ENCODE measurements at regions not wholly inside any gene's neighbourhood (a gene's known extent, or its start where the extent isn't known, plus 50 kb on each side); places are given as distances from the start of the nearest gene placed in this dataset.

DNA sequence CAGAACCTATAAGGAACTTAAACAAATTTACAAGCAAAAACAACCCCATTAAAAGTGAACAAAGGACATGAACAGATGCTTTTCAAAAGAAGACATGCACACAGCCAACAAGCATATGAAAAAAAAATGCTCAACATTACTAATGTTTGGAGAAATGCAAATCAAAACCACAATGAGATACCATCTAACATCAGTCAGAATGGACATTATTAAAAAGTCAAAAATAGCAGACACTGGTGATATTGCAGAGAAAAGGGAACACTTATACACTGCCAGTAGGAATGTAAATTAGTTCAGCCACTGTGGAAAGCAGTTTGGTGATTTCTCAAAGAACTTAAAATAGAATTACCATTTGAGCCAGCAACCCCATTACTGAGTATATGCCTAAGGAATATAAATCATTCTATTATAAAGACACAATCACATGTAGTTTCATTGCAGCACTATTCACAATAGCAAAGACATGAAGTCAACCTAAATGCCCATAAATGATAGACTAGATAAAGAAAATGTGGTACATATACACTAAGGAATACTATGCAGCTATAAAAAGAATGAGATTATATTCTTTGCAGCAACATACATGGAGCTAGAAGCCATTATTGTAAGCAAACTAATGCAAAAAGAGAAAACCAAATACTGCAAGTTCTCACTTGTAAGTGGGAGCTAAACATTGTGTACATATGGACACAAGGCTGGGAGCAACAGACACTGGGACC, 1509.4 kb downstream of the TECRL start:
- TF ChIP-seq, protein P1, sequence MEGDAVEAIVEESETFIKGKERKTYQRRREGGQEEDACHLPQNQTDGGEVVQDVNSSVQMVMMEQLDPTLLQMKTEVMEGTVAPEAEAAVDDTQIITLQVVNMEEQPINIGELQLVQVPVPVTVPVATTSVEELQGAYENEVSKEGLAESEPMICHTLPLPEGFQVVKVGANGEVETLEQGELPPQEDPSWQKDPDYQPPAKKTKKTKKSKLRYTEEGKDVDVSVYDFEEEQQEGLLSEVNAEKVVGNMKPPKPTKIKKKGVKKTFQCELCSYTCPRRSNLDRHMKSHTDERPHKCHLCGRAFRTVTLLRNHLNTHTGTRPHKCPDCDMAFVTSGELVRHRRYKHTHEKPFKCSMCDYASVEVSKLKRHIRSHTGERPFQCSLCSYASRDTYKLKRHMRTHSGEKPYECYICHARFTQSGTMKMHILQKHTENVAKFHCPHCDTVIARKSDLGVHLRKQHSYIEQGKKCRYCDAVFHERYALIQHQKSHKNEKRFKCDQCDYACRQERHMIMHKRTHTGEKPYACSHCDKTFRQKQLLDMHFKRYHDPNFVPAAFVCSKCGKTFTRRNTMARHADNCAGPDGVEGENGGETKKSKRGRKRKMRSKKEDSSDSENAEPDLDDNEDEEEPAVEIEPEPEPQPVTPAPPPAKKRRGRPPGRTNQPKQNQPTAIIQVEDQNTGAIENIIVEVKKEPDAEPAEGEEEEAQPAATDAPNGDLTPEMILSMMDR (IDR thresholded peaks at IDR 0.05; ENCODE audit: insufficient read depth, low read depth, low read length, missing control alignments), result no peak
- DNase-seq (ENCODE audit: low read depth), result no peak
- no peak overlapping the region for H3K4me3 ChIP-seq (ENCODE audit: low read depth, low read length)

GRCh38 chr4:62898115-62898514, 1511.1 kb downstream of the TECRL start:
- TF ChIP-seq, protein P1 (IDR thresholded peaks at IDR 0.05; ENCODE audit: insufficient read depth, low read depth, low read length, missing control alignments), result no peak
- no peak for DNase-seq (ENCODE audit: low read depth)
- no peak overlapping the region for H3K4me3 ChIP-seq (ENCODE audit: low read depth, low read length)

- H3K4me3 ChIP-seq (ENCODE audit: low read depth, low read length), result no peak overlapping the region
- TF ChIP-seq, protein P1 (IDR thresholded peaks at IDR 0.05; ENCODE audit: insufficient read depth, low read depth, low read length, missing control alignments), result no peak
- DNase-seq (ENCODE audit: low read depth), result no peak
Measured at GRCh38 chr4:62896721-62897120, 1512.5 kb downstream of the TECRL start.

- H3K4me3 ChIP-seq (ENCODE audit: low read depth, low read length), result no peak overlapping the region
- no peak for DNase-seq (ENCODE audit: low read depth)
- TF ChIP-seq, protein P1 (IDR thresholded peaks at IDR 0.05; ENCODE audit: insufficient read depth, low read depth, low read length, missing control alignments), result no peak
Measured at GRCh38 chr4:62881901-62882300, 1527.3 kb downstream of the TECRL start.

DNA sequence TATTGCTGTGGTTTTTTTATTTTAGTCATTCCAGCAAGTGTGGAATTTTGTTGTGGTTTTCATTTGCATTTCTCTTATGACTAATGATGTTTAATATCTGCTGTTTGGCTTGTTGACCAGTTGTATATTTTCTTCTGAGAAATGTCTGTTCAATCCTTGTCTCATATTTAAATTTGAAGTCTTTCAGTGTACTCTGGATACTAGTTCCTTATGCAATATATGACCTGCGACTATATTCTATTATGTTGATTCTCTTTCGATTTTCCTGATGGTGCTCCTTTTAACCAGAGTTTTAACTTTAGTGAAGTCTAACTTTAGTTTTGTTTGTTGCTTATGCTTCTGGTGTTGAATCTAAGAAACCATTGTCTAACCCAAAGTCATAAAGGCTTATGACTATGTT, 1528.0 kb downstream of the TECRL start:
- DNase-seq (ENCODE audit: low read depth), result no peak
- TF ChIP-seq, protein P1 (IDR thresholded peaks at IDR 0.05; ENCODE audit: insufficient read depth, low read depth, low read length, missing control alignments), result no peak
- H3K4me3 ChIP-seq (ENCODE audit: low read depth, low read length), result no peak overlapping the region

- DNase-seq (ENCODE audit: low read depth), result no peak
- TF ChIP-seq, protein P1 (IDR thresholded peaks at IDR 0.05; ENCODE audit: insufficient read depth, low read depth, low read length, missing control alignments), result no peak
- H3K4me3 ChIP-seq (ENCODE audit: low read depth, low read length), result no peak overlapping the region
Measured at GRCh38 chr4:62872856-62873255, 1536.4 kb downstream of the TECRL start.

DNA sequence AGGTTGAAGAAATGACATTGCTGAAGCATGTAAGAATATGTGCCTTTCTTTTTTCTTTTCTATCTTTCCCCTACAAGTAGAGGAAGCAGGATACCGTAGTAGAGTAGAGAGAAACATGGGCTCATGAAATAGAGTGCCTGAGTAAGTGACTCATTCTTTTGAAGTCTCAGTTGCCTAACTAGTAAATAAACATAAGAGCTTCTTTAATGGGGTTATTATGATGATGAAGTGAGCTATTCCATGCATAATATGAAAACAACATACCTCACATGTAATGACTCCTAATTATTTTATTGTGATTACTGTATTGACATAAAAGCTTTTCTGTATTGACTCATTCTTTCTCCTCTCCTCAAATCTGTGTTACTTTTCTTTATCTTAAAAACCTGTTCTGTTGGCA, 1538.2 kb downstream of the TECRL start:
- TF ChIP-seq, protein P1 (IDR thresholded peaks at IDR 0.05; ENCODE audit: insufficient read depth, low read depth, low read length, missing control alignments), result no peak
- no peak overlapping the region for H3K4me3 ChIP-seq (ENCODE audit: low read depth, low read length)
- no peak for DNase-seq (ENCODE audit: low read depth)
